Body of pancreas (tissue), 4 donors: ENCODE measurements at regions not wholly inside any gene's neighbourhood (a gene's known extent, or its start where the extent isn't known, plus 50 kb on each side); places are given as distances from the start of the nearest gene placed in this dataset.

Experiments used
- POLR2A ChIP-seq, 3 donors: fragments of 450-650 bp; IDR thresholded peaks; one replicate each; pipeline ENCODE4 v1.6.1; 2016; ENCODE audit warnings: antibody characterized with exemption in 3 of 3, mild to moderate bottlenecking in 2 of 3
- TF ChIP-seq, protein P1 (sequence below), 7 experiments: fragments of 450-650 bp in 4 of 7; fragments of 200-600 bp in 3 of 7; sonication (generic) in 3 of 7; IDR thresholded peaks; one replicate each; pipeline ENCODE4 v1.5.1; 2016 to 2019; ENCODE audit warnings: antibody characterized with exemption in 7 of 7

DNA sequence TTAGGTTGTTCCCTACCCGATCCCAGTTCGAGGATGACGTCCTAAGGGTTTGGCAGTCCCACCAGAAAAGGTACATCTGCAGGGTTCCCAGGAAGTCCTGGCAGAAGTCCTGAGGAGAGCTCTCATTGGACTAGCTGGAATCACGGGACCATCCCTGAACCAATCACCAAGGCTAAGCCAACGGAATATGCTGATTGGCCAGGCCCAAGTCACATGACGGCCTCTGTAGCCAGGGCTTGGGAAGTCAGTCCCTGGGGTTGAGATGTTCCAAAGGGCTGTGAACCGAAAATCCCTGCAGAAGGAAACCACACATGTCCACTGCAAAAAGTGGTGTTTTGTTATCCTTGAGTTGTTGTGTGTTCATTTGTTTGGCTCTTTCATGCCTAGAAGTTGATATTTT lies 68.2 kb upstream of the ZNF423 start:
- TF ChIP-seq, protein P1, sequence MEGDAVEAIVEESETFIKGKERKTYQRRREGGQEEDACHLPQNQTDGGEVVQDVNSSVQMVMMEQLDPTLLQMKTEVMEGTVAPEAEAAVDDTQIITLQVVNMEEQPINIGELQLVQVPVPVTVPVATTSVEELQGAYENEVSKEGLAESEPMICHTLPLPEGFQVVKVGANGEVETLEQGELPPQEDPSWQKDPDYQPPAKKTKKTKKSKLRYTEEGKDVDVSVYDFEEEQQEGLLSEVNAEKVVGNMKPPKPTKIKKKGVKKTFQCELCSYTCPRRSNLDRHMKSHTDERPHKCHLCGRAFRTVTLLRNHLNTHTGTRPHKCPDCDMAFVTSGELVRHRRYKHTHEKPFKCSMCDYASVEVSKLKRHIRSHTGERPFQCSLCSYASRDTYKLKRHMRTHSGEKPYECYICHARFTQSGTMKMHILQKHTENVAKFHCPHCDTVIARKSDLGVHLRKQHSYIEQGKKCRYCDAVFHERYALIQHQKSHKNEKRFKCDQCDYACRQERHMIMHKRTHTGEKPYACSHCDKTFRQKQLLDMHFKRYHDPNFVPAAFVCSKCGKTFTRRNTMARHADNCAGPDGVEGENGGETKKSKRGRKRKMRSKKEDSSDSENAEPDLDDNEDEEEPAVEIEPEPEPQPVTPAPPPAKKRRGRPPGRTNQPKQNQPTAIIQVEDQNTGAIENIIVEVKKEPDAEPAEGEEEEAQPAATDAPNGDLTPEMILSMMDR (IDR thresholded peaks at IDR 0.05) = no peak
- TF ChIP-seq POLR2A (IDR thresholded peaks at IDR 0.05) = no peak
